ENCODE measurements at regions not wholly inside any gene's neighbourhood (a gene's known extent, or its start where the extent isn't known, plus 50 kb on each side); places are given as distances from the start of the nearest gene placed in this dataset.

GRCh38 chr17:34517406-34517805 is 62.0 kb upstream of the TMEM132E start:
- TF ChIP-seq CTCF (IDR thresholded peaks at IDR 0.05; ENCODE audit: insufficient read depth, low read depth, low read length): no peak
- TF ChIP-seq EZH2 (IDR thresholded peaks at IDR 0.05; ENCODE audit: insufficient read depth, low read length): no peak
